Sigmoid colon (tissue), 6 donors: ENCODE measurements at regions not wholly inside any gene's neighbourhood (a gene's known extent, or its start where the extent isn't known, plus 50 kb on each side); places are given as distances from the start of the nearest gene placed in this dataset.

Experiments
- DNase-seq: peaks from one replicate; pipeline ENCODE4 v3.0.0-alpha.2; 2019
- H3K27ac ChIP-seq, 4 donors: fragments of 200-600 bp; sonication (generic); one replicate each; pipeline ENCODE4 v1.5.1; 2016 to 2019; ENCODE audit warnings: mild to moderate bottlenecking in 1 of 4
- H3K27me3 ChIP-seq, 3 donors: fragments of 200-600 bp; sonication (generic); one replicate each; pipeline ENCODE4 v1.5.1; 2019; ENCODE audit warnings: mild to moderate bottlenecking in 1 of 3
- H3K36me3 ChIP-seq, 4 donors: fragments of 200-600 bp; sonication (generic); one replicate each; pipeline ENCODE4 v1.5.1; 2016 to 2019
- H3K4me1 ChIP-seq, 4 donors: fragments of 200-600 bp; sonication (generic); one replicate each; pipeline ENCODE4 v1.5.1; 2017 to 2019
- H3K4me3 ChIP-seq, 4 donors: fragments of 200-600 bp; sonication (generic); one replicate each; pipeline ENCODE4 v1.5.1; 2017 to 2019; ENCODE audit warnings: mild to moderate bottlenecking in 2 of 4, moderate library complexity in 1 of 4
- H3K9me3 ChIP-seq, 4 donors: fragments of 200-600 bp in 3 of 4; sonication (generic) in 3 of 4; one replicate each; pipeline versions ENCODE4 v1.5.1 to v1.6.1; 2013 to 2019
- EP300 ChIP-seq, 4 donors: sonication (generic); formaldehyde crosslinking; IDR thresholded peaks; one replicate each; pipeline ENCODE4 v1.6.1; 2017; ENCODE audit warnings: antibody characterized with exemption in 4 of 4
- POLR2A ChIP-seq, 2 donors: fragments of 450-650 bp; IDR thresholded peaks; one replicate each; pipeline ENCODE4 v1.6.1; 2016; ENCODE audit warnings: antibody characterized with exemption in 2 of 2, mild to moderate bottlenecking in 2 of 2, moderate library complexity in 2 of 2
- POLR2AphosphoS5 ChIP-seq, 4 donors: sonication (generic); formaldehyde crosslinking; IDR thresholded peaks; one replicate each; pipeline ENCODE4 v1.6.1; 2017; ENCODE audit warnings: antibody characterized with exemption in 4 of 4
- WGBS, 2 donors: extraction: QIAGEN DNeasy Blood & Tissue Kit; methylation state at CpG; one replicate each; pipeline ENCODE4 v1.1.7; 2013; 5-methylcytosine and 5-hydroxymethylcytosine counted together
- intact Hi-C: fragments of 100-400 bp; cut with DNase I; formaldehyde crosslinking; loops from one replicate; pipeline ENCODE4 v1.15.1; 2023
- TF ChIP-seq, protein P1 (sequence below), 4 experiments: fragments of 450-650 bp in 3 of 4; fragments of 200-600 bp in 1 of 4; IDR thresholded peaks; one replicate each; pipeline ENCODE4 v1.5.1; 2016 to 2019; ENCODE audit warnings: antibody characterized with exemption in 4 of 4, mild to moderate bottlenecking in 3 of 4, moderate library complexity in 2 of 4
- donor health status: healthy with polysubstance abuse.
- donor health status: healthy.

DNA sequence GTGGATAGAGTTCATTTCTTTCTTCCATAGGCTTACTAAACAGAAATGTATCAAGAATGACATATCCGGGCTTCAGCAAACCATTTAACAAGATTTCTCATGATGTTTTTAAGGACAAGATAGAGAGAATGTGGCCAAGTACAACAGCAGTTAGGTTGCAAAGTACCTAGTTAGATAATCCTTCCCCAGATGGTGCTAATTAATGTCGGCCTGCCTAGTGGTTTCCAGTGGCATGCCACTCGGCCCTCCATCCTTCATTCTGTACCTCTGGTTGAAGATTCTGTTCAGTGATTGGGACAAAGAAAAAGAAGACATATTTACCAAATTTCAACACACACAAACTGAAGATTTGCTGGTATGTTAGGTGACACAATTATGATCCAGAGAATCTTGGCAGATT lies 212.1 kb downstream of the MACC1 start:
- H3K4me1 ChIP-seq: no peaks in the 10 kb centered on the region
- H3K36me3 ChIP-seq: no peaks in the 10 kb centered on the region
- intact Hi-C loops: no loop called here
- TF ChIP-seq POLR2A (IDR thresholded peaks at IDR 0.05): no peak
- TF ChIP-seq, protein P1, sequence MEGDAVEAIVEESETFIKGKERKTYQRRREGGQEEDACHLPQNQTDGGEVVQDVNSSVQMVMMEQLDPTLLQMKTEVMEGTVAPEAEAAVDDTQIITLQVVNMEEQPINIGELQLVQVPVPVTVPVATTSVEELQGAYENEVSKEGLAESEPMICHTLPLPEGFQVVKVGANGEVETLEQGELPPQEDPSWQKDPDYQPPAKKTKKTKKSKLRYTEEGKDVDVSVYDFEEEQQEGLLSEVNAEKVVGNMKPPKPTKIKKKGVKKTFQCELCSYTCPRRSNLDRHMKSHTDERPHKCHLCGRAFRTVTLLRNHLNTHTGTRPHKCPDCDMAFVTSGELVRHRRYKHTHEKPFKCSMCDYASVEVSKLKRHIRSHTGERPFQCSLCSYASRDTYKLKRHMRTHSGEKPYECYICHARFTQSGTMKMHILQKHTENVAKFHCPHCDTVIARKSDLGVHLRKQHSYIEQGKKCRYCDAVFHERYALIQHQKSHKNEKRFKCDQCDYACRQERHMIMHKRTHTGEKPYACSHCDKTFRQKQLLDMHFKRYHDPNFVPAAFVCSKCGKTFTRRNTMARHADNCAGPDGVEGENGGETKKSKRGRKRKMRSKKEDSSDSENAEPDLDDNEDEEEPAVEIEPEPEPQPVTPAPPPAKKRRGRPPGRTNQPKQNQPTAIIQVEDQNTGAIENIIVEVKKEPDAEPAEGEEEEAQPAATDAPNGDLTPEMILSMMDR (IDR thresholded peaks at IDR 0.05): no peak
- no peak for TF ChIP-seq EP300 (IDR thresholded peaks at IDR 0.05)
- TF ChIP-seq POLR2AphosphoS5 (IDR thresholded peaks at IDR 0.05): no peak
- no peaks in the 10 kb centered on the region for H3K9me3 ChIP-seq
- 88 to 94% methylated on average over 3 of the region's 3 CpGs for WGBS, 2 donors
- H3K27me3 ChIP-seq: no peaks in the 10 kb centered on the region
- DNase-seq: no peak
- H3K4me3 ChIP-seq: no peak overlapping the region
- H3K27ac ChIP-seq: no peak overlapping the region

GRCh38 chr7:19999681-20000080 lies 217.5 kb downstream of the MACC1 start:
- TF ChIP-seq POLR2AphosphoS5 (IDR thresholded peaks at IDR 0.05): no peak
- TF ChIP-seq POLR2A (IDR thresholded peaks at IDR 0.05): no peak
- TF ChIP-seq EP300 (IDR thresholded peaks at IDR 0.05): no peak
- TF ChIP-seq, protein P1 (IDR thresholded peaks at IDR 0.05): no peak
- no peak for DNase-seq
- H3K4me3 ChIP-seq: no peak overlapping the region
- H3K4me1 ChIP-seq: no peaks in the 10 kb centered on the region
- H3K9me3 ChIP-seq: no peaks in the 10 kb centered on the region
- H3K36me3 ChIP-seq: no peaks in the 10 kb centered on the region
- 90 to 94% methylated on average over 1 of the region's 1 CpG for WGBS, 2 donors
- H3K27ac ChIP-seq: no peak overlapping the region
- intact Hi-C loops: no loop called here
- no peaks in the 10 kb centered on the region for H3K27me3 ChIP-seq

DNA sequence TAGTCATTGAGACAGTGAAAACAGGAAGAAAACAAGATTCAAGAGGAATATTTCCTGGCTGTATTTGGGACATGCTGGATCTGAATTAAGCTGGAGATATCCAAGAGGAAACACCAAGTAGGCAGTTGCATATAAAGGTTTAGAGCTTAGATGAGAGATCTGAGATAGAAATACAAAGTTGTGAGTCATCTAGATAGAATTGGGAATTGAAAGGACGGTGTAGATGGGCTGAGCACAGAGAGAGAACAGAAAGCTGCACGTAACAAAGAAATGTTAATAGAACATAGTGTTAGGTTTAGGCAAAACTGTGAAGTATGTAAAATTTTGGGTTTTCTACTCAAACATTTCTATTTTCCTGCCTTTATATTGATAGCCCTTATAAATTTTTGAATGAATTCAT lies 218.5 kb upstream of the TMEM196 start:
- Histone ChIP-seq H3K36me3 (no peaks in the 10 kb centered on the region), H3K4me3 (no peak overlapping the region), H3K27me3 (no peaks in the 10 kb centered on the region), H3K27ac (no peak overlapping the region), H3K4me1 (no peaks in the 10 kb centered on the region), H3K9me3 (no peaks in the 10 kb centered on the region)
- TF ChIP-seq POLR2A (IDR thresholded peaks at IDR 0.05): no peak
- WGBS, 2 donors: 85 to 91% methylated on average over 2 of the region's 2 CpGs
- DNase-seq: no peak
- intact Hi-C loops: no loop called here

GRCh38 chr7:19989906-19990305 lies 216.5 kb upstream of the TMEM196 start:
- 48 to 73% methylated on average over 2 of the region's 2 CpGs for WGBS, 2 donors
- no peaks in the 10 kb centered on the region for H3K27me3 ChIP-seq
- no peak overlapping the region for H3K4me3 ChIP-seq
- no peaks in the 10 kb centered on the region for H3K36me3 ChIP-seq
- no peaks in the 10 kb centered on the region for H3K9me3 ChIP-seq
- intact Hi-C loops: loop anchor here (10.0 kb wide), 2 partner anchors 235 to 325 kb away; no protein-coding TSS in a partner anchor
- no peak overlapping the region for H3K27ac ChIP-seq
- H3K4me1 ChIP-seq: no peaks in the 10 kb centered on the region
- DNase-seq: no peak
- no peak for TF ChIP-seq POLR2AphosphoS5 (IDR thresholded peaks at IDR 0.05)
- no peak for TF ChIP-seq POLR2A (IDR thresholded peaks at IDR 0.05)
- TF ChIP-seq, protein P1 (IDR thresholded peaks at IDR 0.05): no peak
- TF ChIP-seq EP300 (IDR thresholded peaks at IDR 0.05): no peak

GRCh38 chr7:19988860-19989259 lies 215.4 kb upstream of the TMEM196 start:
- no peaks in the 10 kb centered on the region for H3K36me3 ChIP-seq
- intact Hi-C loops: loop anchor here (10.0 kb wide), 2 partner anchors 234 to 326 kb away; no protein-coding TSS in a partner anchor
- no peak overlapping the region for H3K4me3 ChIP-seq
- no peak overlapping the region for H3K27ac ChIP-seq
- no peak for DNase-seq
- TF ChIP-seq POLR2A (IDR thresholded peaks at IDR 0.05): no peak
- TF ChIP-seq POLR2AphosphoS5 (IDR thresholded peaks at IDR 0.05): no peak
- TF ChIP-seq, protein P1 (IDR thresholded peaks at IDR 0.05): no peak
- TF ChIP-seq EP300 (IDR thresholded peaks at IDR 0.05): no peak
- no peaks in the 10 kb centered on the region for H3K9me3 ChIP-seq
- H3K27me3 ChIP-seq: no peaks in the 10 kb centered on the region
- no peaks in the 10 kb centered on the region for H3K4me1 ChIP-seq
- 92 to 94% methylated on average over 2 of the region's 2 CpGs for WGBS, 2 donors
